Globus pallidus (tissue), 1 donor: ENCODE measurements at regions not wholly inside any gene's neighbourhood (a gene's known extent, or its start where the extent isn't known, plus 50 kb on each side); places are given as distances from the start of the nearest gene placed in this dataset.
"Not testable (repeated sequence)": the region's sequence is repeated elsewhere in the genome, so short reads cannot be mapped to it uniquely, and the experiment has no call there.

Experiments used
- DNase-seq: peaks from one replicate; pipeline ENCODE4 v3.0.0-alpha.2; 2015; ENCODE audit warnings: low spot score

DNA sequence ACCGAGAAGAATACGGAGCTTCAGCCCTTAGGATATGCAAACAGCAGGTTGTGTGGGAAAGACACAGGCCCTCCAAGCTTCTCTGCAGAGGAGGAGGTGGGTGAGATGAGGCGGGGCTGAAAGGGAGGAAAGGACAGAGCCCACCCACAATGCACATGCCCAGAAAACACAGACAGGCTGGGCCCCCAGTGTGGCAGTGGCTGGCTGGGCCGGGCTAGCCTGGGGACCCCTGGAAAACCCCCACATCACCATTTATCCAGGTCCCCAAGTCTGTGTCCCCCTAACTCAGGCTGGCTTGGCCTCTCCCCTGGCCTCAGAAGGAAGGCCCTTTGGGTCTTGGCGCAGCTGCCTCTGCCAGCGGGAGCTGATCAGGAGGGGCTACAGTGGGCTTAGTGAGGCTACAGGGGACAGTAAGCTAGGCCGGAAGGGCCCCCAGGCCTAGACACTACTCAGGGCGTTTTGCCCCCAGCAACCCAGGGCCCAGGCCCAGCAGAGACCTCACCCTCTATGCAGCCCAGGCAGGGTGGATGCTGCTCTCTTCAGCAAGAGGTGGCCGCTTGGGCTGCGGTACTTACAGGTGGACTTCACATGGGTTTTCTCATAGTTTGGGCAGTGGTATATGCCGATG is 119.5 kb downstream of the TUBA3C start:
- no peak for DNase-seq

- no peak for DNase-seq
Measured at GRCh38 chr13:19061278-19061677, 120.3 kb downstream of the TUBA3C start.

DNA sequence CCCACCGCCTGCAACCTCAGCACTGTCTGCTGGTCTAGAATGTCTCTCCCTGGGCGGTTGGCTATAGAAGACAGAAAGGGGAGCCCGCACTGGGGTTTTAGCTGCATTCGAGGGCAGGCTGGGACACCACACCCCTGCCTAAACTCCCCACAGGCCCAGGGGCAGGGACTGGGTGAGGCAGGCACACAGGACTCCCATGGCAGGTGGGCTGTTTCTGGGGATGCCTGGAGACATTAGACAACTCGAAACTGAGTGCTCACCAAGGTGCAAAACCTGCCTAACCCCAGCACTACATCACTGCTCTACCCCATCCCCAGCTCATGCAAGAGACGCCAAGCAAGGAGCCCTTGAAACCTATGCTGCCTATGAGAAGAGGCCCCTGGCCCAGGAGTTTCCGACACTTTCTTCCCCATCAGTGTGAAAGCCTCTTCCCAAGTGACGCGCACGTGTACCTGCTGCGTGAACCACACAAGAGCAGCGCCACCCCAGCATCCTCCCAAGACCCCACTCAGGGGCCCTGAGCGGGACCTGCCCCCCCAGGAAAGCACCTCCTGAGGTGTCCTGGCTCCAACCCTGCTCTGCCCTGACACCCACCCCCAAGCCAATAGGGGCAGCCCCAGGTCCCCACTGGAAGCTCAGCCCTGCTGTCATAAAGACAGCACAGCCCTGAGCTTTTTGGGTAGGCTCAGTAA is 121.2 kb downstream of the TUBA3C start:
- no peak for DNase-seq

- no peak for DNase-seq
Measured at GRCh38 chr13:19059016-19059780, 122.4 kb downstream of the TUBA3C start.

- DNase-seq: no peak
Measured at GRCh38 chr13:19058566-19058965, 123.1 kb downstream of the TUBA3C start.

- no peak for DNase-seq
Measured at GRCh38 chr13:19057588-19058340, 123.9 kb downstream of the TUBA3C start.

DNA sequence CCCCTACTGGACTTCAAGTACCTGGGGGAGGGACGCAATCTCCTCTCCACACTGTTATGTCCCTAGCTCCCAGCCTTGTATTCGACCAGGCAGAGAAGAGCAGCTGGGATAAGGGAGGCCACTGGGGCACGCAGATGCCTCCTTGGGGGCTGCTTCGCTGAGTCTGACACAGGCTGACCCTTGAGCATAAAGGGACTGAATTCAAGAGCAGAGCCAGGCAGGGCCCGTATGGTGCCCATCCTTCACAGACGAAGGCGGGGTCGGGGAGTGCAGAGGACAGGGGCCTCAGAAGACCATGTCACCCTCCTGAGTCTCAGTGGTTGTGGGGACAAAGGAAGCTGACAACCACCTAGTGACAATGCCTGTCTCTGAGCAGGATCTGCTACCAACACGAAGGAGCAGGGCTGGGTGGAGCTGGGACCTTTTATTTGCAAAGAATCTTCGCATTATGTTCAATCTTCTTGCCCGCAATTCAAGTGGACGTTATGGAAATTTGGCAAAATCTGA is 124.6 kb downstream of the TUBA3C start:
- DNase-seq: no peak

GRCh38 chr13:19056355-19056880 is 125.2 kb downstream of the TUBA3C start:
- no peak for DNase-seq

DNA sequence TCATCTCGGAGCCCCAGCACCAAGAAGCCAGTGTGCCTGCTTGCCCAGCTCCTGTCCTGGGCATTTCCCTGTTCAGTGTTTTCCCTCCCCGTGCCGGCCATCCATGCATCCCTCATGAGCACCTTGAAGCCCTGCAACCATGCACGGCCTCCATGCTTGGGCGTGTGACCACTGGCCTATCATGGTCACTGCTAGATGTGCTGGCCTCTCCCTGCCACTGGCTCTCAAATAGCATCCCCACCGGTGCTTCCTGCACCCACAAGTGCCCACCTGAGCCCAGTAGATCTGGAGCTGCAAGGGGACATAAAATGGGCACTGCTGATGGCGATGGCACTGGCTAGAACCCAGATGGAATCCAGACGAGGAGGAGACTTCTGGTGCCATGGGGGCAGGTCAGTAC is 126.0 kb downstream of the TUBA3C start:
- no peak for DNase-seq

GRCh38 chr13:19053561-19053960 is 128.1 kb downstream of the TUBA3C start:
- no peak for DNase-seq

- no peak for DNase-seq
Measured at GRCh38 chr13:19052931-19053330, 128.7 kb downstream of the TUBA3C start.

GRCh38 chr13:19052180-19052579 is 129.4 kb downstream of the TUBA3C start:
- DNase-seq: no peak

DNA sequence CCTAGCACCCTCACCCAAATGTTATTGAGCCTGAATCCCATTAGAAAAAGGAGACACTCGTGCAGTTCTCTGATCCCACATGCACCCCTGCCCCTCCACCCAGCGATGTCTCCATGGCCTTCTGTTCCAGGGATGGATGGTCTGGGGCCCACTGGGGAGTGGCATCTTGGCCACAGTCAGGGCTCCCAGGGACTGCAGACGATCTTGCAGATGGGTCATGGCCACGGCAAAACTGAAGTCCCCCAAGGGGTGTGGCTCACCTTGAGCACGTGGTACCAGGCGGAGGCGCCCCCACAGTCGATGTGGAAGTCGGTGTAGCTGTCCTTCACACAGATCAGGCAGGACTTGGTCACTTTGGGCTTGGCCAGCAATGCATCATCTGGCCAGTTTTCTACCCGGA is 130.7 kb downstream of the TUBA3C start:
- DNase-seq: no peak

GRCh38 chr13:19049624-19050023 is 132.0 kb downstream of the TUBA3C start:
- DNase-seq: not testable (repeated sequence)

DNA sequence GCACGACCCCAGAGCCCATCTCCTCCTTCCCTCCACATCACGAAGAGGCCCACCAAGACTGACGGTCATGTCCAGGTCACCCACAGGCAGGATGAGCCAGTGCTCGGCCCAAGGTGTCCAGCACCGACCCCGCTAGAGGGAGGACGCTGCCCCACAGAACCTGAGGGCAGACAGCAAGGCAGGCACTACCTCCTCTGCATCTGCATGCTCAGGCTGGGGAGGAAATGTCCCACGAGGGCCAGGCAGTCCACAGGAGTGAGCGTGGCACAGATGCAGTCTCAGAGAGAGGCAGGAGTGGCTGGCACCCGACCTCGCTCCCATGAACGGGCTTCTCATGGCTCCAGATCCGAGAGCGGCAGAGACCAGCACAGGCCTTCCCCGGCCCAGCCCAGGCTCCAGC is 133.2 kb downstream of the TUBA3C start:
- DNase-seq: no peak

DNA sequence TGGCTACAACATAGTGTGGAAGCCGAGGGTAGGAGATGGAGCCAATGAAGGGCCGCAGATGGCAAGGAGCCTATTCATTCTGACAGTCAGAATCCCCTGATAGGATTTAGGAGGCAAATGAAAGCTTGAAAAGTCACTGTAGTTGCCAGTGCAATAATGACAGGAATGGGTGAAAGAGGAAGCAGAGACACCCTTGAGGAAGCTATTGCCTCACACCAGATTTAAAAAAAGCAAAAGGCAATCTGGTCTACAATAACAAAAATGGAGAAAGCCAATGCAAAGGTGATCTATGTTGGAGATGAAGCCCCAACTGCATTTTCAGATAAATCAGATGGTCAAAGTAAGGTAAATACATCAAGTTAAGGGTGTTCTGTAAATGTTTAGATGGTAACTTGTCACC is 158.5 kb downstream of the TUBA3C start:
- DNase-seq: no peak

GRCh38 chr13:19020988-19021387 is 160.6 kb downstream of the TUBA3C start:
- no peak for DNase-seq

GRCh38 chr13:18998389-18998788 is 183.2 kb downstream of the TUBA3C start:
- DNase-seq: no peak

DNA sequence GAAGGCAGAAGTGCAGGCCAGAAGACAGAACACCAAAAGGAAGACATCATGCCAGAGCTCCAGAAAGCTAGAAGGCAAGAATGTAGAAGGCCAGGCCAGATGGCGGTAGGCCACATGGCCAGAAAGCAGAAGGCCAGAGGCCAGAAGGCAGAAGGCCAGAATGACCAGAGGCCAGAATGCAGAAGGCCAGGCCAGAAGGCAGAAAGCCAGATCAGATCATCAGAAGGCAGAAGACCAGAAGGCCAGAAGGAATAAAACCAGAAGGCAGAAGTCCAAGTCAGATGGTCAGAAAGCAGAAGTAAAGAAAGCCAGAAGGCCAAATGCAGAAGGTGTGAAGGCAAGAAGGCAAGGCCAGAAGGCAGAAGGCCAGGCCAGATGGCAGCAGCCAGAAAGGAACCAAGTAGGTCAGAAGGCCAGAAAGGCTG is 185.0 kb downstream of the TUBA3C start:
- no peak for DNase-seq

DNA sequence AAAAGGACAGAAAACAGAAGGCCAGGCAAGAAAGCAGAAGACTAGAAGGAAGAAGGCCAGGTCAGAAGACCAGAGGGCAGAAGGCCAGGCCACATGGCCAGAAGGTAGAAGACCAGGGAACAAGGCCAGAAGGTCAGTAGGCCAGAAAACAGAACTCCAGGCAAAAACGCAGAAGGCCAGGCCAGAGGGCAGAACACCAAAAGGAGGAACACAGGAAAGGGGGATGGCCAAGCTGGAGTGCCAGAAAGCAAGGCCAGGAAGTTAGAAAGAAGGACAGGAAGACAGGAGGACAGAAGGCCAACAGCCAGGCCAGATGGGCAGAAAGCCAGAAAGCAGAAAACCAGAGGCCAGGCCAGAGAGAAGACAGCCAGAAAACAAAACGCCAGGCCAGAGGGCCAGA is 185.4 kb downstream of the TUBA3C start:
- DNase-seq: no peak

DNA sequence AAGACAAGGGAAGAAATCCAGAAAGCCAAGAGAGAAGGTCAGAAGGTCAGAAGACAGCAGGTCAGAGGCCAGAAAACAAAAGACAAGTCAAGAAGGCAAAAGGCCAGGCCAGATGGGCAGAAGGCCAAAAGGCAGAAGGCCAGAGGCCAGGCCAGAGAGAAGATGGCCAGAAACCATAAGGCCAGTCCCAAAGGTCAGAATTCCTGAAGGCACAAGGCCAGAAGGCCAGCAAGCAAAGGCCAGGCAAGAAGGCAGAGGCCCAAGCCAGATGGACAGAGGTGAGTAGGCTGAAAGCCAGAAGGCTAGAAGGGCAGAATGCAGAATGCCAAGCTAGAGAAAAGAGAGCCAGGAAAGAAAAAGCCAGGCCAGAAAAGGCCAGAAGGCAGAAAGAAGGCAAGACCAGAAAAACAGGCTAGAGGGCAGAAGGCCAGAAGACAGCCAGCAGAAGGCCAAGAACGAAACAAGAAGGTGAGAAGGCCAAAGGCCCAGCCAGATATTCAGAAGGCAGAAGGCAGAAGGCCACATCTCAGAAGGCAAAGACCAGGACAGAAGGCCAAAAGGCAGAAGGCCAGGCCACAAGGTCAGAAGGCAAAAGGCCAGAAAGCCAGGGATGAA is 186.3 kb downstream of the TUBA3C start:
- DNase-seq: no peak
